ENCODE measurements at regions not wholly inside any gene's neighbourhood (a gene's known extent, or its start where the extent isn't known, plus 50 kb on each side); places are given as distances from the start of the nearest gene placed in this dataset.

DNA sequence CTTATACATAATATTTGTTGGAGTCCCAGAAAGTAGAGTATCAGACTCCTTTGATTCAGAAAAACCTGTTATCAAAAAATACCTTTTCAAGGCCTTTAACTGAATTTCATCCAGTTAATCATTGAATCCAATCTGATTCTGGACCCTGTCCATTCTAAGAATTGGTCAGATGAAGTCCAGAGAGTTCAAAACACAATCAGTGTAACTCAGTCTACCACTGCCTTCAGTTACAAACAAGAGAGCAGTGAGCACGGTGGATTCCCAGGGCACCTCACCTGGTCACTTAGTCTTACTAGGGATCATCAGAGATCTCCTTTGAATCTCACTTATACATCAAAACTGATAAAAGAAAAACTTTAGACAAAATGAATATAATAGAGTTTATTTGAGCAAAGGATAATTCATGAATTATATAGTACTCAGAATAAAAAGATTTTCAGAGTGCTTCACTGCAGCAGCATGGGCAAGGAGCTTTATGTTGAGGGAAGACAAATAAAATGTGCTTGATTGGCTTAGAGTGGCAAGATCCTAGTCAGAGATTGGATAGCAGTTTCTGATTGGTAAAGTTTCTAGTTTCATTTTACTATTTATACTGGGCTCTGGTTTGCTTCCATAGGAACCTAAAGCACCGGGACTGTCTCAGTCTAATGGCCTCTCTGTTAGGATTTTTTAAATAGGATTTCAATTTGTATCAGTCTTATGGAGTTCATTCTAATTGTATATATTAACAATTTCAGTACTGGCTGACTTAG is 474.9 kb upstream of the GOLIM4 start:
- H3K4me3 ChIP-seq (replicated peaks in 1 of 3; ENCODE audit: insufficient read depth in 1 of 3, low read depth in 2 of 3, low read length in 3 of 3): no peak overlapping the region
- H3K27ac ChIP-seq (ENCODE audit: extremely low read length, insufficient read depth, low read length): no peak overlapping the region
- DNase-seq (ENCODE audit: low spot score): no peak
- CTCF ChIA-PET (ENCODE audit: low intra/inter-chr PET ratio, low total read pairs): no interaction called here
- H3K9me3 ChIP-seq (ENCODE audit: low read length): no peaks in the 10 kb centered on the region
- ATAC-seq: no peak
- POLR2A ChIA-PET: no interaction called here
- intact Hi-C loops (cut with micrococcal nuclease; ENCODE audit: unreplicated experiment): no loop called here
- no peak for FAIRE-seq
- no peaks in the 10 kb centered on the region for H3K36me3 ChIP-seq (replicated peaks in 1 of 2; ENCODE audit: control insufficient read depth in 1 of 2, insufficient read depth in 2 of 2, low read length in 2 of 2)
- H3K27me3 ChIP-seq (ENCODE audit: control insufficient read depth in 1 of 2, insufficient read depth in 2 of 2, low read length in 2 of 2): no peaks in the 10 kb centered on the region
- H3K79me2 ChIP-seq (ENCODE audit: insufficient read depth, low read length): no peaks in the 10 kb centered on the region
- no peak overlapping the region for H2AFZ ChIP-seq (ENCODE audit: low read length)
- no TSS peak for BruUV-seq (replicated peaks)
- no peak overlapping the region for H3K4me2 ChIP-seq (ENCODE audit: low read depth, low read length)
- 0% methylated on average over 2 of the region's 2 CpGs for WGBS (ENCODE audit: low lambda C conversion rate)
- no peaks in the 10 kb centered on the region for H4K20me1 ChIP-seq (ENCODE audit: insufficient read depth, low read length)
- peaks cover 17% of the 10 kb centered on the region for H3K4me1 ChIP-seq (ENCODE audit: insufficient read depth, low read length)
- TF ChIP-seq ZNF614 (CRISPR knock-in tag; IDR thresholded peaks at IDR 0.05; ENCODE audit: borderline replicate concordance): no peak
- in situ Hi-C loops (cut with HindIII; ENCODE audit: extremely low pct_ligation_motif_present, low pct_unique_long_range_greater_than_20kb): no loop called here
- H3K9ac ChIP-seq (ENCODE audit: insufficient read depth, low read depth, low read length): no peak overlapping the region

DNA sequence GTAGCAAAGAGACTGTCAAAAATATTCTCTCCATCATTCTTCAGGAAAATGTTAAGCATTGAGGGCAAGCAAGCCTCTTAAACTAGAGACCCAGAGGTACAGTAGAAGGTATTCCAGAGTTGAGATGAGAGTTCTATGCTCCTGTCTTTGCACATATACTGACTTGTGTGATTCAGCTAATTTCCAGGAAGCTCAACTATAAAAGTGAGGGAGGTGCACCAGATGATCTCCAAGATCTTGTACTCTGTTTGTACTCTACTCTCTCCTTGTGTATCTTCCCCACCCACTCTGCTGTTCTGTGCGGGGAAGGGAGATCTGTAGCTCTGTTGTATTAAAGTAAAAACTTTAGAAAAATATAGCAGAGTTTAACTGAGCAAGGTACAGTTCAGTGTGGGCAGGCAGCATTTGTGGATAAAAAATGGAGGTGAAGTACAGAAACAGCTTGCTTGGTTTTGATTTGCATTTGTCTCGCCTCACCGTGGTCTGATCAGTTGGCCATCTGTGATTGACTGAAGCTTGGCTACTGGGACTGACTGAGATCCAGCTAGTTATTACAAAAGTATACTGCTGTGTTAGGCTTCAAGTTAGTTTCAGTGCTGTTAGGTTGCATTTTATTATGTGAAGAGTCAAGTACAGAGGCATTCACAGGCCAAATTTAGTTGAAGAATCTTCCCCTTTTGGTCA is 463.1 kb upstream of the GOLIM4 start:
- in situ Hi-C loops (cut with HindIII; ENCODE audit: extremely low pct_ligation_motif_present, low pct_unique_long_range_greater_than_20kb): no loop called here
- Histone ChIP-seq H3K27ac (ENCODE audit: extremely low read length, insufficient read depth, low read length) (no peak overlapping the region), H3K9ac (ENCODE audit: insufficient read depth, low read depth, low read length) (no peak overlapping the region), H4K20me1 (ENCODE audit: insufficient read depth, low read length) (no peaks in the 10 kb centered on the region), H3K4me3 (replicated peaks in 1 of 3; ENCODE audit: insufficient read depth in 1 of 3, low read depth in 2 of 3, low read length in 3 of 3) (no peak overlapping the region), H3K4me1 (ENCODE audit: insufficient read depth, low read length) (no peaks in the 10 kb centered on the region), H3K9me3 (ENCODE audit: low read length) (no peaks in the 10 kb centered on the region), H3K79me2 (ENCODE audit: insufficient read depth, low read length) (no peaks in the 10 kb centered on the region), H2AFZ (ENCODE audit: low read length) (no peak overlapping the region), H3K27me3 (ENCODE audit: control insufficient read depth in 1 of 2, insufficient read depth in 2 of 2, low read length in 2 of 2) (no peaks in the 10 kb centered on the region), H3K36me3 (replicated peaks in 1 of 2; ENCODE audit: control insufficient read depth in 1 of 2, insufficient read depth in 2 of 2, low read length in 2 of 2) (no peaks in the 10 kb centered on the region), H3K4me2 (ENCODE audit: low read depth, low read length) (no peak overlapping the region)
- no peak for ATAC-seq
- 34% methylated on average over 3 of the region's 3 CpGs for WGBS (ENCODE audit: low lambda C conversion rate)
- intact Hi-C loops (cut with micrococcal nuclease; ENCODE audit: unreplicated experiment): no loop called here
- ChIA-PET CTCF (ENCODE audit: low intra/inter-chr PET ratio, low total read pairs) (no interaction called here), POLR2A (no interaction called here)
- FAIRE-seq: no peak
- no peak for DNase-seq (ENCODE audit: low spot score)
- BruUV-seq (replicated peaks): no TSS peak
- no peak for TF ChIP-seq NONO (IDR thresholded peaks at IDR 0.05)
- TF ChIP-seq NONO (CRISPR knock-in tag; conservative IDR thresholded peaks at IDR 0.05): no peak
- TF ChIP-seq, protein P1, sequence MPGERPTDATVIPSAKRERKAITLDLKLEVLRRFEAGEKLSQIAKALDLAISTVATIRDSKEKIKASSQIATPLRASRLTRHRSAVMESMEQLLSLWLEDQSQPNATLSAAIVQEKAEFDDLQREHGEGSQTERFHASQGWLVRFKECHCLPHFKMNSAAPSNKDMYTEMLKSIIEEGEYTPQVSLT (CRISPR knock-in tag; IDR thresholded peaks at IDR 0.05; ENCODE audit: borderline replicate concordance, low read depth): no peak
- TF ChIP-seq, protein P2, sequence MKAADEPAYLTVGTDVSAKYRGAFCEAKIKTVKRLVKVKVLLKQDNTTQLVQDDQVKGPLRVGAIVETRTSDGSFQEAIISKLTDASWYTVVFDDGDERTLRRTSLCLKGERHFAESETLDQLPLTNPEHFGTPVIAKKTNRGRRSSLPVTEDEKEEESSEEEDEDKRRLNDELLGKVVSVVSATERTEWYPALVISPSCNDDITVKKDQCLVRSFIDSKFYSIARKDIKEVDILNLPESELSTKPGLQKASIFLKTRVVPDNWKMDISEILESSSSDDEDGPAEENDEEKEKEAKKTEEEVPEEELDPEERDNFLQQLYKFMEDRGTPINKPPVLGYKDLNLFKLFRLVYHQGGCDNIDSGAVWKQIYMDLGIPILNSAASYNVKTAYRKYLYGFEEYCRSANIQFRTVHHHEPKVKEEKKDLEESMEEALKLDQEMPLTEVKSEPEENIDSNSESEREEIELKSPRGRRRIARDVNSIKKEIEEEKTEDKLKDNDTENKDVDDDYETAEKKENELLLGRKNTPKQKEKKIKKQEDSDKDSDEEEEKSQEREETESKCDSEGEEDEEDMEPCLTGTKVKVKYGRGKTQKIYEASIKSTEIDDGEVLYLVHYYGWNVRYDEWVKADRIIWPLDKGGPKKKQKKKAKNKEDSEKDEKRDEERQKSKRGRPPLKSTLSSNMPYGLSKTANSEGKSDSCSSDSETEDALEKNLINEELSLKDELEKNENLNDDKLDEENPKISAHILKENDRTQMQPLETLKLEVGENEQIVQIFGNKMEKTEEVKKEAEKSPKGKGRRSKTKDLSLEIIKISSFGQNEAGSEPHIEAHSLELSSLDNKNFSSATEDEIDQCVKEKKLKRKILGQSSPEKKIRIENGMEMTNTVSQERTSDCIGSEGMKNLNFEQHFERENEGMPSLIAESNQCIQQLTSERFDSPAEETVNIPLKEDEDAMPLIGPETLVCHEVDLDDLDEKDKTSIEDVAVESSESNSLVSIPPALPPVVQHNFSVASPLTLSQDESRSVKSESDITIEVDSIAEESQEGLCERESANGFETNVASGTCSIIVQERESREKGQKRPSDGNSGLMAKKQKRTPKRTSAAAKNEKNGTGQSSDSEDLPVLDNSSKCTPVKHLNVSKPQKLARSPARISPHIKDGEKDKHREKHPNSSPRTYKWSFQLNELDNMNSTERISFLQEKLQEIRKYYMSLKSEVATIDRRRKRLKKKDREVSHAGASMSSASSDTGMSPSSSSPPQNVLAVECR (CRISPR knock-in tag; IDR thresholded peaks at IDR 0.05; ENCODE audit: borderline replicate concordance): no peak
- no peak for TF ChIP-seq SATB2 (CRISPR knock-in tag; IDR thresholded peaks at IDR 0.05)
- no peak for TF ChIP-seq ZNF460 (CRISPR knock-in tag; IDR thresholded peaks at IDR 0.05; ENCODE audit: borderline replicate concordance)
- TF ChIP-seq ZMYM2 (CRISPR knock-in tag; IDR thresholded peaks at IDR 0.05): no peak
- TF ChIP-seq ZNF430 (CRISPR knock-in tag; IDR thresholded peaks at IDR 0.05): no peak
- TF ChIP-seq, protein P3, sequence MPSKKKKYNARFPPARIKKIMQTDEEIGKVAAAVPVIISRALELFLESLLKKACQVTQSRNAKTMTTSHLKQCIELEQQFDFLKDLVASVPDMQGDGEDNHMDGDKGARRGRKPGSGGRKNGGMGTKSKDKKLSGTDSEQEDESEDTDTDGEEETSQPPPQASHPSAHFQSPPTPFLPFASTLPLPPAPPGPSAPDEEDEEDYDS (CRISPR knock-in tag; IDR thresholded peaks at IDR 0.05): no peak
- TF ChIP-seq KLF16 (CRISPR knock-in tag; IDR thresholded peaks at IDR 0.05): no peak
